ENCODE measurements at regions not wholly inside any gene's neighbourhood (a gene's known extent, or its start where the extent isn't known, plus 50 kb on each side); places are given as distances from the start of the nearest gene placed in this dataset.
"Not testable (repeated sequence)": the region's sequence is repeated elsewhere in the genome, so short reads cannot be mapped to it uniquely, and the experiment has no call there.

GRCh38 chr21:25188677-25189079, 418.6 kb downstream of the MRPL39 start:
- H3K4me3 Mint-ChIP-seq: no peak overlapping the region
- H3K36me3 Mint-ChIP-seq (ENCODE audit: low read depth): no peaks in the 10 kb centered on the region
- no peak for TF ChIP-seq CTCF (IDR thresholded peaks at IDR 0.05; ENCODE audit: unreplicated experiment in 3 of 3)
- H3K9me3 Mint-ChIP-seq: peaks cover 4% of the 10 kb centered on the region
- H3K27me3 Mint-ChIP-seq (ENCODE audit: low read depth): no peaks in the 10 kb centered on the region
- no peak overlapping the region for H3K27ac Mint-ChIP-seq
- no peaks in the 10 kb centered on the region for H3K4me1 Mint-ChIP-seq

- no peaks in the 10 kb centered on the region for H3K9me3 Mint-ChIP-seq
- H3K27me3 Mint-ChIP-seq (ENCODE audit: low read depth): no peaks in the 10 kb centered on the region
- no peak overlapping the region for H3K4me3 Mint-ChIP-seq
- TF ChIP-seq CTCF (IDR thresholded peaks at IDR 0.05; ENCODE audit: unreplicated experiment in 3 of 3): no peak
- H3K36me3 Mint-ChIP-seq (ENCODE audit: low read depth): no peaks in the 10 kb centered on the region
- H3K4me1 Mint-ChIP-seq: no peaks in the 10 kb centered on the region
- H3K27ac Mint-ChIP-seq: no peak overlapping the region
Observed at GRCh38 chr21:25186273-25186672, 421.0 kb downstream of the MRPL39 start.

GRCh38 chr21:25183577-25183976, 423.7 kb downstream of the MRPL39 start:
- H3K27ac Mint-ChIP-seq: no peak overlapping the region
- no peaks in the 10 kb centered on the region for H3K27me3 Mint-ChIP-seq (ENCODE audit: low read depth)
- no peaks in the 10 kb centered on the region for H3K36me3 Mint-ChIP-seq (ENCODE audit: low read depth)
- H3K4me3 Mint-ChIP-seq: no peak overlapping the region
- no peak for TF ChIP-seq CTCF (IDR thresholded peaks at IDR 0.05; ENCODE audit: unreplicated experiment in 3 of 3)
- no peaks in the 10 kb centered on the region for H3K4me1 Mint-ChIP-seq
- peaks cover 7% of the 10 kb centered on the region for H3K9me3 Mint-ChIP-seq

GRCh38 chr21:25181690-25182089, 425.6 kb downstream of the MRPL39 start:
- not testable (repeated sequence) for H3K36me3 Mint-ChIP-seq (ENCODE audit: low read depth); H3K27me3 Mint-ChIP-seq (ENCODE audit: low read depth); H3K9me3 Mint-ChIP-seq; H3K4me1 Mint-ChIP-seq; H3K4me3 Mint-ChIP-seq; H3K27ac Mint-ChIP-seq

- Mint-ChIP-seq H3K4me1 (no peaks in the 10 kb centered on the region), H3K36me3 (ENCODE audit: low read depth) (no peaks in the 10 kb centered on the region), H3K4me3 (no peak overlapping the region), H3K27ac (no peak overlapping the region), H3K27me3 (ENCODE audit: low read depth) (no peaks in the 10 kb centered on the region), H3K9me3 (peaks cover 7% of the 10 kb centered on the region)
- TF ChIP-seq CTCF (IDR thresholded peaks at IDR 0.05; ENCODE audit: unreplicated experiment in 3 of 3): no peak
Observed at GRCh38 chr21:25179116-25179515, 428.2 kb downstream of the MRPL39 start.

- Mint-ChIP-seq H3K4me1 (no peaks in the 10 kb centered on the region), H3K4me3 (no peak overlapping the region), H3K36me3 (ENCODE audit: low read depth) (no peaks in the 10 kb centered on the region), H3K27ac (no peak overlapping the region), H3K9me3 (peaks cover 7% of the 10 kb centered on the region), H3K27me3 (ENCODE audit: low read depth) (no peaks in the 10 kb centered on the region)
- no peak for TF ChIP-seq CTCF (IDR thresholded peaks at IDR 0.05; ENCODE audit: unreplicated experiment in 3 of 3)
Observed at GRCh38 chr21:25176637-25177412, 430.5 kb downstream of the MRPL39 start.

Data from nephron (organoid).